ENCODE measurements at regions not wholly inside any gene's neighbourhood (a gene's known extent, or its start where the extent isn't known, plus 50 kb on each side); places are given as distances from the start of the nearest gene placed in this dataset.

- BruUV-seq (replicated peaks) = no TSS peak
- in situ Hi-C loops (cut with HindIII; ENCODE audit: extremely low pct_ligation_motif_present, low pct_unique_long_range_greater_than_20kb) = no loop called here
- TF ChIP-seq PPARG (CRISPR knock-in tag; conservative IDR thresholded peaks at IDR 0.05) (no peak), ZIK1 (CRISPR knock-in tag; IDR thresholded peaks at IDR 0.05; ENCODE audit: borderline replicate concordance, low read depth) (no peak), ZSCAN25 (CRISPR knock-in tag; IDR thresholded peaks at IDR 0.05) (no peak), ZNF3 (CRISPR knock-in tag; IDR thresholded peaks at IDR 0.05) (no peak), ZNF44 (CRISPR knock-in tag; IDR thresholded peaks at IDR 0.05) (no peak), NKX3-1 (CRISPR knock-in tag; IDR thresholded peaks at IDR 0.05) (no peak), AHR (CRISPR knock-in tag; IDR thresholded peaks at IDR 0.05) (no peak), PAF1 (CRISPR knock-in tag; IDR thresholded peaks at IDR 0.05) (no peak), GFI1 (CRISPR knock-in tag; IDR thresholded peaks at IDR 0.05; ENCODE audit: borderline replicate concordance) (no peak), ZNF782 (CRISPR knock-in tag; IDR thresholded peaks at IDR 0.05; ENCODE audit: borderline replicate concordance) (no peak), SP4 (CRISPR knock-in tag; IDR thresholded peaks at IDR 0.05) (no peak), HNF1B (CRISPR knock-in tag; IDR thresholded peaks at IDR 0.05) (no peak), ZUFSP (CRISPR knock-in tag; IDR thresholded peaks at IDR 0.05; ENCODE audit: borderline replicate concordance) (no peak), ATF4 (CRISPR knock-in tag; IDR thresholded peaks at IDR 0.05) (no peak), ZFP62 (CRISPR knock-in tag; IDR thresholded peaks at IDR 0.05) (no peak), RERE (CRISPR knock-in tag; IDR thresholded peaks at IDR 0.05; ENCODE audit: low read depth) (no peak), KDM2A (CRISPR knock-in tag; IDR thresholded peaks at IDR 0.05; ENCODE audit: borderline replicate concordance, low read depth) (no peak)
Observed at GRCh38 chr13:44063467-44063866, 183.8 kb downstream of the LACC1 start.

More at GRCh38 chr13:44063467-44063866, 183.8 kb downstream of the LACC1 start:
- no peak overlapping the region for H3K4me3 ChIP-seq (replicated peaks in 1 of 3; ENCODE audit: insufficient read depth in 1 of 3, low read depth in 2 of 3, low read length in 3 of 3)
- no peaks in the 10 kb centered on the region for H4K20me1 ChIP-seq (ENCODE audit: insufficient read depth, low read length)
- no peaks in the 10 kb centered on the region for H3K9me3 ChIP-seq (ENCODE audit: low read length)
- H3K9ac ChIP-seq (ENCODE audit: insufficient read depth, low read depth, low read length) = no peak overlapping the region
- ATAC-seq (no peak), DNase-seq (ENCODE audit: low spot score) (no peak), FAIRE-seq (no peak)
- H3K27me3 ChIP-seq (ENCODE audit: control insufficient read depth in 1 of 2, insufficient read depth in 2 of 2, low read length in 2 of 2) = no peaks in the 10 kb centered on the region
- intact Hi-C loops (cut with micrococcal nuclease; ENCODE audit: unreplicated experiment) = no loop called here
- CTCF ChIA-PET (ENCODE audit: low intra/inter-chr PET ratio, low total read pairs) = no interaction called here
- no peak overlapping the region for H3K4me2 ChIP-seq (ENCODE audit: low read depth, low read length)
- no peak overlapping the region for H3K27ac ChIP-seq (ENCODE audit: extremely low read length, insufficient read depth, low read length)
- WGBS (ENCODE audit: low lambda C conversion rate) = 63% methylated on average over 2 of the region's 2 CpGs
- POLR2A ChIA-PET = no interaction called here
- no peak overlapping the region for H2AFZ ChIP-seq (ENCODE audit: low read length)
- H3K79me2 ChIP-seq (ENCODE audit: insufficient read depth, low read length) = no peaks in the 10 kb centered on the region
- no peaks in the 10 kb centered on the region; the same call in 1 of the 2 replicates for H3K4me1 ChIP-seq (ENCODE audit: insufficient read depth, low read length)
- no peaks in the 10 kb centered on the region for H3K36me3 ChIP-seq (replicated peaks in 1 of 2; ENCODE audit: control insufficient read depth in 1 of 2, insufficient read depth in 2 of 2, low read length in 2 of 2)
